ENCODE measurements at regions not wholly inside any gene's neighbourhood (a gene's known extent, or its start where the extent isn't known, plus 50 kb on each side); places are given as distances from the start of the nearest gene placed in this dataset.
"Not testable (repeated sequence)": the region's sequence is repeated elsewhere in the genome, so short reads cannot be mapped to it uniquely, and the experiment has no call there.

DNA sequence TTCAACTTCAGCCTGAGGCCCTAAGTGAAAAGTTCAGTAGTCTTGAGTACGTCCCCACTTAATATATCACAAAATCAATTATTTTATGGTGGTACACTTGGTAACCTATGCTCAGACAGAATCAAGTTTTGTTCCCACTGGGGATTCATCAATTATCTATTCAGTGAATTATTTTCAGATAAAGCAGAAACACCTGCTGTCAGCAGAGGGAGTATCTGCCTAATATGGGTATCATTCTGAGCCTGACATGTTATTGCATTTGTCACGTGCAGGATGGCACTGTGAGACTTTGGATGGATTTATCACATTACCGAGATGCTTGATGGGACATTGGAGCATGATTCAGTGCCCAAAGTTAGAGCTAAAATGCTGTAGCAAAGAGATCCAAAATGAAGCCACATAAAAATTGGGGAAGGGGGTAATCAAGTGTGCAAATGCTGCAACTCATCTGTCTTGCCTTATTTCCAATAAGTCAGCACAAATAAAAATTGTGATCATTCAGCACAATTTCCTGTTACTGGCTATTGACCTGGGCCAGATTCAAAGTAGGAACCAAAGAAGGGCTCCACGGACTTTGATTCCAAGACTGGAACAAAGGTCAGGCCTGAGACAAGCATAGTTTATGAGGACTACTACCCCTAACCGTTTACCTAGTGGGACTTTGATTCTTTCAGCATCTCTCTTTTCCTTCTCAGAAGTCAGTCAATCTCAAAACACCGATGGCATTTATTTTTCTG is 657.6 kb downstream of the LMO4 start:
- WGBS, 2 donors (ENCODE audit: low coverage in 1 of 2): 64 to 71% methylated on average over 5 to 6 of the region's 6 CpGs
- intact Hi-C loops (cut with DNase I; ENCODE audit: low total_unique reads) (no loop called here), in situ Hi-C loops (cut with MboI; ENCODE audit: low pct_ligation_motif_present in 1 of 4, low pct_unique_long_range_greater_than_20kb in 1 of 4, low sequenced_read_pairs in 3 of 4) (no loop called here)
- TF ChIP-seq, protein P1, sequence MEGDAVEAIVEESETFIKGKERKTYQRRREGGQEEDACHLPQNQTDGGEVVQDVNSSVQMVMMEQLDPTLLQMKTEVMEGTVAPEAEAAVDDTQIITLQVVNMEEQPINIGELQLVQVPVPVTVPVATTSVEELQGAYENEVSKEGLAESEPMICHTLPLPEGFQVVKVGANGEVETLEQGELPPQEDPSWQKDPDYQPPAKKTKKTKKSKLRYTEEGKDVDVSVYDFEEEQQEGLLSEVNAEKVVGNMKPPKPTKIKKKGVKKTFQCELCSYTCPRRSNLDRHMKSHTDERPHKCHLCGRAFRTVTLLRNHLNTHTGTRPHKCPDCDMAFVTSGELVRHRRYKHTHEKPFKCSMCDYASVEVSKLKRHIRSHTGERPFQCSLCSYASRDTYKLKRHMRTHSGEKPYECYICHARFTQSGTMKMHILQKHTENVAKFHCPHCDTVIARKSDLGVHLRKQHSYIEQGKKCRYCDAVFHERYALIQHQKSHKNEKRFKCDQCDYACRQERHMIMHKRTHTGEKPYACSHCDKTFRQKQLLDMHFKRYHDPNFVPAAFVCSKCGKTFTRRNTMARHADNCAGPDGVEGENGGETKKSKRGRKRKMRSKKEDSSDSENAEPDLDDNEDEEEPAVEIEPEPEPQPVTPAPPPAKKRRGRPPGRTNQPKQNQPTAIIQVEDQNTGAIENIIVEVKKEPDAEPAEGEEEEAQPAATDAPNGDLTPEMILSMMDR (IDR thresholded peaks at IDR 0.05): no peak
- TF ChIP-seq POLR2AphosphoS5 (IDR thresholded peaks at IDR 0.05) (no peak), EP300 (IDR thresholded peaks at IDR 0.05; ENCODE audit: low read depth) (no peak), POLR2A (IDR thresholded peaks at IDR 0.05) (no peak)
- Histone ChIP-seq H3K4me3 (no peak overlapping the region), H3K27me3 (no peaks in the 10 kb centered on the region), H3K9me3 (no peaks in the 10 kb centered on the region), H3K36me3 (no peaks in the 10 kb centered on the region), H3K4me1 (no peaks in the 10 kb centered on the region), H3K27ac (no peak overlapping the region)
- DNase-seq: no peak

DNA sequence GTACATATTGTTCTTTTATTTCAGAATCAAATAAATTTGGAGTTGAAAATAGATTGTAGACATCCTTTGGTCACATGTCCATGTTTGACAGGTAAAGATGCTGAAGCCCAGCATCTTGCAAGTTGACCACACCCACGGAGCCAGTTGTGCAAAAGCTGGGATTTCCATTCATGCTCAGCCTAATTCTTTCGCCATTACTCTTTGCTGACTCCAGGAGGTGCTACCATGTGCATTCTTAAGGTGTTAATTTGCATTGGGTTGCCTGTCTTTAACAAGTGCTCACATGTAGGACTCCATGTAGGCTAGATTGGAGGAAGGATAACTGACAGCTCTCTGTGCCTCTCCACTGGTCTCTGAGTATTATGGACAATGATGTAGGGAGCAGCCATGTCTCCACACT is 660.7 kb downstream of the LMO4 start:
- no peak for DNase-seq
- Histone ChIP-seq H3K27ac (no peak overlapping the region), H3K27me3 (no peaks in the 10 kb centered on the region), H3K9me3 (no peaks in the 10 kb centered on the region), H3K4me1 (no peaks in the 10 kb centered on the region), H3K4me3 (no peak overlapping the region), H3K36me3 (no peaks in the 10 kb centered on the region)
- intact Hi-C loops (cut with DNase I; ENCODE audit: low total_unique reads): no loop called here
- WGBS, 2 donors (ENCODE audit: low coverage in 1 of 2): 56 to 69% methylated on average over 2 of the region's 2 CpGs
- TF ChIP-seq, protein P1 (IDR thresholded peaks at IDR 0.05): no peak
- no peak for TF ChIP-seq POLR2AphosphoS5 (IDR thresholded peaks at IDR 0.05)
- TF ChIP-seq POLR2A (IDR thresholded peaks at IDR 0.05): no peak
- no peak for TF ChIP-seq EP300 (IDR thresholded peaks at IDR 0.05; ENCODE audit: low read depth)
- in situ Hi-C loops (cut with MboI; ENCODE audit: low pct_ligation_motif_present in 1 of 4, low pct_unique_long_range_greater_than_20kb in 1 of 4, low sequenced_read_pairs in 3 of 4): no loop called here

DNA sequence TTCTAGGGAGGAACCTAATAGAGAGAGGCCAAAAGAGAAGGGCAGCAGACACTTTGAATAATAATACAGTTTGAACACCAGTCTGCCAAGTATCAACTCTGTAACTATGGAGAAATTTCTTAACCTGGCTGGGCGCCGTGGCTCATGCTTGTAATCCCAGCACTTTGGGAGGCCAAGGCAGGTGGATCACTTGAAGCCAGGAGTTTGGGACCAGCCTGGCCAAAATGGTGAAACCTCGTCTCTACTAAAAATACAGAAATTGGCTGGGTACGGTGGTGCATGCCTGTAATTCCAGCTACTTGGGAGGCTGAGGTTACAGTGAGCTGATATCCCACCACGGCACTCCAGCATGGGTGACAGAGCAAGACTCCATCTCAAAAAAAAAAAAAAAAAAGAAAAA is 663.9 kb downstream of the LMO4 start:
- H3K9me3 ChIP-seq; H3K36me3 ChIP-seq; DNase-seq; in situ Hi-C loops (cut with MboI; ENCODE audit: low pct_ligation_motif_present in 1 of 4, low pct_unique_long_range_greater_than_20kb in 1 of 4, low sequenced_read_pairs in 3 of 4); H3K4me3 ChIP-seq; H3K27ac ChIP-seq; intact Hi-C loops (cut with DNase I; ENCODE audit: low total_unique reads); H3K4me1 ChIP-seq; H3K27me3 ChIP-seq: not testable (repeated sequence)
- 90% methylated on average over 5 of the region's 5 CpGs; no CpG with 5 or more reads in 1 of the 2 donors for WGBS, 2 donors (ENCODE audit: low coverage in 1 of 2)

DNA sequence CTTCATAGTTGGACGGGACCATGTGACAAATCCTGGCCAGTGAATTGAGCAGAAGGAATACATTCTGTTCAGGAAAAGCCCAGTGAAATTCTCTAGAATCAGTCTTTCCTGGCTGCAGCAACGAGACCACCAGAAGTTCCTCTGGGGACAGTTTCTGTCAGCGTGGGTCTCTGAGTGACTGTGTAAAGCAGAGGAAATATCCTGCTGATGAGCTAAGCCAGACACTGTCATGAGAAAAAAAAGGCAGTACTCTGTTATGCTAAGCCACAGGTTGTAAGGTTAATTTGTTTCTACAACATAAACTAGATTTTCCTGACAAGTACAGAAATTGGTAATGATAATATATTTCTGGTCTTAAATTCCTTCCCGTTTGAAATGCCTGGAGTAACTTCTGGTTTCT is 664.4 kb downstream of the LMO4 start:
- no peaks in the 10 kb centered on the region for H3K9me3 ChIP-seq
- H3K4me1 ChIP-seq: no peaks in the 10 kb centered on the region
- in situ Hi-C loops (cut with MboI; ENCODE audit: low pct_ligation_motif_present in 1 of 4, low pct_unique_long_range_greater_than_20kb in 1 of 4, low sequenced_read_pairs in 3 of 4): no loop called here
- peaks cover 2% of the 10 kb centered on the region for H3K27me3 ChIP-seq
- DNase-seq: no peak
- H3K4me3 ChIP-seq: no peak overlapping the region
- intact Hi-C loops (cut with DNase I; ENCODE audit: low total_unique reads): no loop called here
- WGBS, 2 donors (ENCODE audit: low coverage in 1 of 2): 29 to 66% methylated on average over 1 to 4 of the region's 4 CpGs
- TF ChIP-seq, protein P1 (IDR thresholded peaks at IDR 0.05): no peak
- TF ChIP-seq POLR2AphosphoS5 (IDR thresholded peaks at IDR 0.05) (no peak), EP300 (IDR thresholded peaks at IDR 0.05; ENCODE audit: low read depth) (no peak), POLR2A (IDR thresholded peaks at IDR 0.05) (no peak)
- no peaks in the 10 kb centered on the region for H3K36me3 ChIP-seq
- H3K27ac ChIP-seq: no peak overlapping the region

DNA sequence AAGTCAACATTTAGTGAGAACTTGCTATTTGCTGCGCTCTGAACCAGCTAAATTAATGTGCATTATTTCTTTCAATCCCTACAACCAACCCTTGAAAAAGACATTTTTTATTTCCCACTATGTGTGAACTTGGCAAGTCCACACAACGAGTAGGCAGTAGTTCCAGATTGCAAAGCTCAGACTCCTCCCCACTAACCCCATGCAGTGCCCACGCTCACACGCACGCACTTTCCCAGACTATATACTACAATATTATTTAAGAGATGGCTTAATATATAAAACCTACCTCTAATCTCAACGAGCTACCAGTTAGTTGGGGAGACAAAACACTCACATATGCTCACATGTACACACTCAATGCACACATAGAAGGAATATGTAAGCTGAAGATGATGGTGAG is 671.2 kb downstream of the LMO4 start:
- intact Hi-C loops (cut with DNase I; ENCODE audit: low total_unique reads): no loop called here
- no peak overlapping the region for H3K4me3 ChIP-seq

More for the DNA sequence above, 671.2 kb downstream of the LMO4 start:
- H3K27ac ChIP-seq: no peak overlapping the region
- in situ Hi-C loops (cut with MboI; ENCODE audit: low pct_ligation_motif_present in 1 of 4, low pct_unique_long_range_greater_than_20kb in 1 of 4, low sequenced_read_pairs in 3 of 4): no loop called here
- no peaks in the 10 kb centered on the region for H3K4me1 ChIP-seq
- WGBS, 2 donors (ENCODE audit: low coverage in 1 of 2): 82 to 85% methylated on average over 6 of the region's 6 CpGs
- no peaks in the 10 kb centered on the region for H3K36me3 ChIP-seq
- H3K9me3 ChIP-seq: no peaks in the 10 kb centered on the region
- TF ChIP-seq EP300 (IDR thresholded peaks at IDR 0.05; ENCODE audit: low read depth) (no peak), POLR2AphosphoS5 (IDR thresholded peaks at IDR 0.05) (no peak), POLR2A (IDR thresholded peaks at IDR 0.05) (no peak)
- TF ChIP-seq, protein P1 (IDR thresholded peaks at IDR 0.05): no peak
- no peak for DNase-seq
- H3K27me3 ChIP-seq: peaks cover 2% of the 10 kb centered on the region
